Erythroblast (primary cell): ENCODE measurements at regions not wholly inside any gene's neighbourhood (a gene's known extent, or its start where the extent isn't known, plus 50 kb on each side); places are given as distances from the start of the nearest gene placed in this dataset.

Experiments used
- GATA1 ChIP-seq: IDR thresholded peaks from 2 replicates; pipeline ENCODE4 v1.6.1; 2011; ENCODE audit warnings: low read depth, mild to moderate bottlenecking, control low read depth, low read length, moderate library complexity
- POLR2A ChIP-seq: IDR thresholded peaks from 2 replicates; pipeline ENCODE4 v1.6.1; 2011; ENCODE audit warnings: mild to moderate bottlenecking, low read length

DNA sequence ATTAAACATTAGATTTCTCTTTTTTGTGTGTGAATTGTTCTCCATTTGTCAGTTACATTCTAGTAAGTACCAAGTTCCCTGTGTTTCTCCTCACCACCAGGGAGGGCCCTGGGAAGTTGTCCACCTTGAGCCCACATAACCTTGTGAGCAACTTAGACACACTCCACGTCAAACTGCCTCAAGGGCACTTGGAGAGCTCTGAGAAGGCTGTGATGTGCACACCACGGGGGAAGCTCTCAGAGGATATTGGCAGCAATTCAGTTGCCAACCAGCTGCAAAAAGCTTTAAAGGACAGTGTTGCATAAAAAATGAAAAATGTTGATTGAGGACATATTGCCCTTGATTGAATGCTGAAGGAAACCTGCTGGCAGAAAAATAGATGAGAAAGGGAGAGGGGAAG lies 743.6 kb downstream of the RNF144A start:
- no peak for TF ChIP-seq POLR2A
- TF ChIP-seq GATA1, result no peak
